ENCODE measurements at regions not wholly inside any gene's neighbourhood (a gene's known extent, or its start where the extent isn't known, plus 50 kb on each side); places are given as distances from the start of the nearest gene placed in this dataset.

DNA sequence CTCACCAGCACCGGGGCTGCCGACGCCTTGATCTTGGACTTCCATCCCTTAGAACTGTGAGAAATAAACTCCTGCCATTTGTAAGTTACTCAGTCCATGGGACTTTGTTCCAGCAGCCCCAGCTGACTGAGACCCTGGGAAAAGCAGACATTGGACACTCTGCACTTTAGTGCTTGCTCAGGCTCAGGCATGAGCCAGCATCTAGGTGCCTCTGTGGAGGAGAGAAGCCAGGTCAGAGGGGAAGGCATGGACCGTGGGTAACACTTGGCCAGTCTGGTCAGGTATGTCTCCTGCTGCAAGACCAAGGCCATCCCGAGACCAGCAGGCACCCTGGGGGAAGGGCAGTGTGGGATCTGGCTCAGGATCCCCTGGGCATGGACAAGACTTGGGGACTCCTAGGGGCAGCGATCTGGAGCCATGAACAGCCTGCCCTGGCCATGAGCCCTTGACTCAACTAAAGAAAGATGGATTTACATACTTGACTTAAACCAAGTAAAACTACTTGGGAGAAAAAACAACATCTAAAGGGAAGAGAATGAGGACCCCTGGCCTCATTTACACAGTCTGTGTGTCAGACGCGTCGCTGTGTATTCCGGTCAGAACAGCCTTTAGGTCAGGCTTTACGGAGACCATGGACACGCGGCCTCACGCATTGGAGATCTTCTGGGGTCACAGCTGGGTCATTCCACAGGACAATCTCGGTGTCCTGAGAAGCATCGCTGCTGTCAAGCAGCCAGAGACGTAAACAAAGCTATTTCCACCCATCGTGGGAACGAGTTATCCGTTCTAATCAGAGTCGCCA is 497.1 kb downstream of the BRD1 start:
- no peak for DNase-seq

DNA sequence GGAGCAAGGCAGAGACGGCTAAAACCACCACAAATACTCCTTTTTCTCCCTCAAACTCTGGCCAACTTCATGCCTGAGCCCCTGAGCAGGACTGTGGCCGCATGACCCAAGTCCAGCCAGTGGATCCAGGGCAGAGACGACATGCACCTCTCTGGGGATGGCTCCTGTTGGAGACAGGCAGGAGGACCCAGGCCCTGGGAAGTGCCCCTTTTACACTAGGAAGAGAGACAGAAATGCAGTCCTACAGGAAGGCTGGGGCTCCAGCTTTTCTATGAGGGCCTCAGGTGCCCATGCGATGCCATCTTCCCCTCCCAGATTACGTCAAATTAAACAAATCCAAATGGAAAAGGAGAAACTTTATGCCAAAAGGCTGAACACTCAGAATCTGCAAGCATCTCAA is 498.0 kb downstream of the BRD1 start:
- no peak for DNase-seq

DNA sequence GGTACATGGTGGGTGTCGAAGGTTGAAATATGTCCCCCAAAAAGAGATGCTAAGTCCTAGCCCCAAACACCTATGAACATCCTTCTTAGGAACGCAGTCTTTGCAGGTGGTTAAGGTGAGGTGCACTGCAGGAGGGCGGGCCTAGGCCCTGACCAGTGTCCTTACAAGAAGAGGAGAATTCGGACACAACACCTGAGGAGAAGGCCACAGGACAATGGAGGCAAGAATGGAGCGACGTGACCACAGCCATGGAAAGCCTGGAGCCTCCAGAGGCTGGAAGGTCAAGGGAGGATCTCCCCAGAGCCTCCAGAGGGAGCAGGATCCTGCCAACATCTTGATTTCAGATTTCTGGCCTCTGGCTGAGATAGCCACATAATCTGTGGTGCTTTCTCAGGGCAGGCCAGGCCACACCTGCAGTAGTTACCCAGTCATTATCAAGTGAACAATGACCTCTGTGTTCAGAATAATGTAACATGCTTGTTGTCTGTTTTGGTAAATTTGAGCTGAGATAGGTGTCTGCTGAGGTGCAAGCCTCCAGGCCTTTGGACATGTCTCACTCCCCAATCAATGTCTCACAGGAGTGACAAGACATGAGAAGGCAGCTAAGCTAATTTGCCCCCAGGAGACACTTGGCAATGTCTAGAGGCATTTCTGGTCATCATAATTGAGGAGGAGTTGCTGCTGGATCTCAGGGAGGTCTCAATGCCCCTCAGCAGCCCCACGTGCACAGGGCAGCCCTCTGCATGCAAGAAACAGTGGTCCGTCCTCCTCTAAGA is 498.9 kb downstream of the BRD1 start:
- DNase-seq = no peak

DNA sequence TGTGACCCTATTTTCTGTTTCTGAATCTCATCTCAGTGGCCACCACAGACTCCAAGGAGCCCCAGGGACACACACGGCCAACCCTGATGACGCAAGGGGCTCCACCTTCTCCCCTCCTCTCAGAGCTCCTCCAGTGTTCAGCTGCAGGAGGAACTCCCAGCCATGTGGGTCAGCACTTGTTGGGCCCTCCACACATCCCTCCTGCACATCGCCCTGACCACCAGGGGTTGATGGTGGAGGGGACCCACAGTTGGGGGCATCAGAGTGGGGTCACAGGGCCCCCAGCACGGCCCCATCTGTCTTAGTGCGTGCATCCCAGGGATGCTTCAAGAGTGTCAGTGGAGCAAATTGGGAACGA is 499.6 kb downstream of the BRD1 start:
- DNase-seq = no peak

DNA sequence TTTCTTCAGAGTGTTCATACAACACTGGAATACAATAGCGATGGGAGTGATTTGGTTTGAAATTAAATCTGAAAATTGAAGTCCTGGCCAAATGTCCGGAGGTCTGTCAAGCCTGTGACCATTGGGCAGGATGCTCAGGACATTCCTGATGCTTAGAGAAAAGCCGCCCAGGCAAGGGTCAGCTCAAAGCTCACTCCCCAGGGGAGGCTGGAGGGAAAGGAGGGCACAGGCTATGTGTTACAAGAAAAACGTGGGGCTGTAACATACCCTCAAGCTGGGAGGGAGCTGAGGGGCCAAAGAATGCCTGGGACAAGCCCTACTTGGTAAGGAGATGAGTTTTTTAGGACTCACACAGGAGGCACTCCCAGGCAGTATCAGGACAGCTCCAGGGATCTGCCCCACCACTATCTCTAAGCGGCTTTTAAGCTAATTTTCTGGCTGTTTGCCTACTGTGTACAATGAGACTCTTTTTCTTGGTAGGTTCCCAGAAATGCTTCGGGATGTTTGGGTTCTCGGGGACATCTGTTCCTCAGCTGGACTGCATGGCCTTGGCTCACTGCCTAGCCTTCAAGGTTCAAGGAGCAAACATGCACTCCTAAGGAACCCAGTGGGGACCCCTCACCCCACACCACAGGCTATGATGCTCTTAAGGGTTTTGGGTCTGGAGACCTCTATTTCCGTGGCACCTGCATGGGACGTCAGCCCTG is 500.1 kb downstream of the BRD1 start:
- no peak for DNase-seq

DNA sequence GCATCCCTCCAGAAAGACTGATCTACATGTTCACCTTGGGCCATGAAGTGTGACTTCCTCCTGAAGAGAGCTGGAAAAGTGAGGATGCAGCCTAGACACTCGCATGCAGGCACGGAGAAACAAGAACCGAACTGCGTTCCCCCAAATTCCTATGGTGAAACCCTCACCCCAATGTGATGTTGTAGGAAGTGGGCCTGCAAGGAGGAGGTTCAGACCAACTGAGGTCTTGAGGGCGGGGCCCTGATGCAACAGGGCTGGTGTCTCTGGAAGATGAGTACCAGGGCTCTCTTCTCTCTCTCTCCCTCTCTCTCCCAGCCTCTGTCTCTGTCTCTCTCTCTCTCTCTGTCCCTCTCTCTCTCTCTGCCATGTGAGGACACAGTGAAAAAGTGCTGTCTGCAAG is 501.1 kb downstream of the BRD1 start:
- DNase-seq = no peak

DNA sequence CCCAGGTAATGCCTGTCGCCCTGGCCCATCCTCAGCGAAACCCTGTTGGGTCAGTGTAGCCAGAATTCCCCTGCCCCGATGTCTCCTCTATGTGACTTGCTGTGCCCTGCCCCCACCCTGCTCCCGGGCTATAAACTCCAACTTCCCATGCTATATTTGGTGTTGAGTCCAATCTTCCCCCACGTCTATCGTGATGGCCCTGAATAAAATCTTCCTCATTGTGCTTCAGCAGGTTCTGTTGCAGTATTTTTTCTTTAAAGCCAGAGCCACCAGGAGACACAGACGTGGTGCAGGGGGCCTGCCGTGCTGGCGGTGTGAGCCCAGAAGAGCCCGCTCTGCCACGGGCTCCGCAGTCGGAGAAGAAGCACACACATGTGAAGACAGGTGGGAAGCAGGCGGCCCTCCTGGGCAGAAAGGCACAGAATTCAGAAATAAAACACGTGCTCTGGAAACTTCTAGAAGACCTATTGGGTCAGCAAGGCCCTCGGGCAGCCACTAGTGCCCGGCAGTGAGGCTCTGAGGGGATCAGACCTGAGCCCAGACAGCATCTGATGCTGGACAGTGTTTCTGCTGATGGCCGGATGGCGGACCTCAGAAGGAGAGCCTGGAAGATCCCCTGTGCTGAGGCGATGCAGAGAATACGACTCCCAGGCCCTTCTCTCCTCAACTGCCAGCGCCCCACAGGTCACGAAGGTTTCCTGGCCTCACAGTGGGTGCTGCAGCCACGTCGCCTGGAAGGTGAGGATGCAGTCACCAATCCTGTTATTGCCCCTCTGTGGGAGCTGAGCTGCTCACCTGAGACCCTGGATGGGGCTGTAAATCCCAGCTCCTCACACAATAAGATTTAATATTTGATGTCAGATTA is 501.9 kb downstream of the BRD1 start:
- no peak for DNase-seq

DNA sequence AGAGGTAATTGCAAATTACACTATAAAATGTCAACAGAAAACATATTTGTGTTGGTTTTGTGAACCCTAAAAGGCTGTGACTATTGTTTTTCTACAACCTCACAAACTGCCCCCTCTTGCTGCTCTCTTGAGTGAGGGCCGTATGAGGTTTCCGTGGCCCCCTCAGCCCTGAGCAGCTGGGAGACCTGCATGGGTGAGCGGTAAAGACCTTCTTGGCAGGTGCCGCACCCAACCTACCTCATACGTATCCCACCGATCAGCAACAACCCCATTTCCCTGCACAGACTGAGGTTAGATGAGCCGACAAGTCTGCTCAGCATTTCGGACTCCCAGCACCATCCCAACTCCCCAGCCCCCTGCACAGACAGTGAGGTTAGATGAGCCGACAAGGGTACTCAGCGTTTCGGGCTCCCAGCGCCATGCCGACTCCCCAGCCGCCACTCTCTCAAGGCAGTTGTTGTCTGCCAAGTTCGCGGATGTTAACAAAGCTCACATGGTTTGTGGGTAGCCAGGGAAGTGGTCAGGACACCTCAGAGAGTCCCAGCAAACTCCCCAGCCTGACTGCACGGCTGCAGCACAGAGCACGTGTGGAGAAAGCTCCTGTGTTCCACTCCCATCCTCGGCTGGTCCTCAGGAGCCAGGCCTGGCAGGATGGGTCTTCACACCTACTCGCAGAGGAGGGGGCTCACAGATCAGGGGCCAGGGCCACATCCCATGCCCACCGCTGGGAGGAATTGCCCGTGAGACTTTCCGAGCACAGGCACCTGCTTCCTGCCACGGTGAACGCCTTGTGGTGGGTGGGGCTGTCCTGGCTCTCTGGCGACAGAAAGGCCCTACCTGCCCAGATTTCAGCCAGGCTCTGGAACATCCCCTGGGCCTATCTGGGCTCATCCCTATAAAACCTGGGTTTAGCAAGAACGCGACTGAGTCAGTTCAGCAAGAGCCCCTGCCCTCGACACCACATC is 502.9 kb downstream of the BRD1 start:
- DNase-seq = no peak

DNA sequence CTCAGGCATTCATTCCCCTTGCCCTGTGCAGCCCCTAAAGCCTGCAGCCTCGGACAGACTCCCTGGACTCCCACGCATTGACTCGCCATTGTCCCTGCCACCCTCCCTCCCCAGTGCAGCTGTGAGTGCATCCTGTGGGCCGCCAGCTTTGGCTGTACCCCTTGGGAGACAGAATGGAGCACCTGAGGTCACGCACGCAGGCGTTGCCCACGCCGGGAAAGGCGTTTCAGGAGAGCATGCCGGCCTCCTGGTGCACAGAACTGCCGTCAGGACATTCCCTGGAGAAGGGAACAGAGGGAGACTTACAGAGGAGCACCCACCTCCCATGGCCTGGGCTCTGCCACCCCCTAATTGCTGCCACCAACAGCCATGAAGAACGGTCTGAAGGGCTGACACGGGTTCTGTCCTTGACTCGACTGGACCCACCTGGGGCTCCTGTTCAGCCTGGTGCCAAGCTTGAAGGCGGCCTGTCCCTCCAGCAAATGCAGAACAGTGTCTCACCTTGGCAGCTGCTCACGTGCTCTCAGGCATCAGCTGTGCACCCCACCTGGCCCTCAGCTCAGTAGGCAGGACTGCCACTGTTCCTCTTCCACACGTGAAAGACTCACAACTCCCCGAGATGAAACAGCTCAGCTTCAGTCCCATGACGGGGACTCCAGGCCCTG is 503.8 kb downstream of the BRD1 start:
- no peak for DNase-seq

DNA sequence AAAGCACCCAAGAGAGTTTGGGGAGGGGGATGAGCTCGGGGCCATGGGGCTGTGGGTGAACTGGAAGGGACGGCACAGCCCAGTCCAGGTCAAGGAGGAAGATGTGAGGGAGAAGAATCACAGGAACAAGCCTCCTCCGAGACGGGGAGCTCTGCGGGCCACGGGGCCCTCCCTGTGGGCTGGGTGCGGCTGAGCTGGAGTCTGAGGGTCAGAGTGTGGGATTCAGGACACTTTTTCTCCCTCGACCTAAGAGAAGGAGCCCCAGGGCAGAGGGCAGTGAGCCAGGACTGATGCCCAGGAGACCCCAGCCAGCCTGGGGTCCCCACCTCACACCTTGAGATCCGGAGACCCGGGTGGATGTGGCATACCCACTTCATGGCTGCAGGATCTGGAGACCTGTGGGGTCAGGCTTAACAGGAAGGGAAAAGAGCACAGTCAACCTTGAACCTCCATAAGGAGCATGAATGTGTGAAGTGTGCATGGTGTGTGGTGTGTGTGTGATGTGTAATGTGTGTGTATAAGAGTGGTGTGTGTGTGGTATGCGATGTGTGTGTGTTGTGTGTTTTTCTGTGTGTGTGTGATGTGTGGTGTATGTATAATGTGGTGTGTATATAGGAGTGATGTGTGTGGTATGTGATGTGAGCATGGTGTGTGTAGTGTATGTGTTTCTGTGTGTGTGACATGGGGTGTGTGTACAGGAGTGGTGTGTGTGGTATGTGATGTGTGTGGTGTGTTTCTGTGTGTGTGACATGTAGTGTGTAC is 504.6 kb downstream of the BRD1 start:
- no peak for DNase-seq

DNA sequence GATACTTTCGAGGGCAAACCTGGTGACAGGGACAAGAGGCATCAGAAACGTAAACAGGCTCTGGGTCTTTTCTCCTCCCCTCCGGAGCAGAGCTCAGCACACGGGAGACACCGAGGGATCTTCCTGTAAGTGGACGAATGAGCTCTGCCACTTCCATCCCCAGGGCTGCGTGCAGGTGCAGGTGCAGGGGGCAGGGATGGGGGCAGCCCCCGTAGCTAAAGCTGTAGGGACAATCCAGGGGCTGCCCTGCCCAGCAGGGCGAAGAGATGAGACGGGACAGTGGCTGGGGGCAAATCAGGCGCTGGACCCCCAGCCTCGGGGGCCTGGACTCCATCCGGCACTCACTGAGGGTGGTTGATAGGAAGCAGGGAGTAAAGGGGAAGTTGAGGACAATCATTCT is 505.4 kb downstream of the BRD1 start:
- DNase-seq = no peak

DNA sequence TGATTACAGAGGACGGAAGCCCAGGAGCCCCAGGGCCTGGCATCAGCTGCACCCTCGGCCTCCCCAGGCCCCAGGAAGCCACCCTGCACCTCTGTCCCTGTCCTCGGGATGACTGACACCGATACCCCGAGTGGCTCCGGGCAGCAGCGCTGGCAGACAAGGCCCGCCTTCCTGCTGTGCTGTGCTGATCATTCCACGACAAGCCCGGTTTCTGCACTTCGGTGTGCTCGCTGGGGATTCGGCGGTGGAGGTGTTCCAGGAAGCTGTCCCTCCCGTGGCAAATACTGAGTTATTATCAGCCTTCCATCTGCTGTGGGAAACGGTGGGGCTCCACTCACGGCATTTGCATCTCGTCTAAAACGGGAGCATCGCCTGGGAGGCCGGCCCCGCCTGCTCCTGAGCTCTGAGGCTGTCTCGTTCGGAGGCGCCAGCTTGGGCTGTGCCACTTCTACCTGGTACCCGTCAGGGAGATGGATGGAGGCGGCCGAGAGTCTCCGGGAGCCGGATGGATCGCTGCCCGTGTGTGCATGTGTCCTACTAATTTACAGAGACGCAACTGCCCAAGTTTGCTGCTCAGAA is 506.1 kb downstream of the BRD1 start:
- no peak for DNase-seq

DNA sequence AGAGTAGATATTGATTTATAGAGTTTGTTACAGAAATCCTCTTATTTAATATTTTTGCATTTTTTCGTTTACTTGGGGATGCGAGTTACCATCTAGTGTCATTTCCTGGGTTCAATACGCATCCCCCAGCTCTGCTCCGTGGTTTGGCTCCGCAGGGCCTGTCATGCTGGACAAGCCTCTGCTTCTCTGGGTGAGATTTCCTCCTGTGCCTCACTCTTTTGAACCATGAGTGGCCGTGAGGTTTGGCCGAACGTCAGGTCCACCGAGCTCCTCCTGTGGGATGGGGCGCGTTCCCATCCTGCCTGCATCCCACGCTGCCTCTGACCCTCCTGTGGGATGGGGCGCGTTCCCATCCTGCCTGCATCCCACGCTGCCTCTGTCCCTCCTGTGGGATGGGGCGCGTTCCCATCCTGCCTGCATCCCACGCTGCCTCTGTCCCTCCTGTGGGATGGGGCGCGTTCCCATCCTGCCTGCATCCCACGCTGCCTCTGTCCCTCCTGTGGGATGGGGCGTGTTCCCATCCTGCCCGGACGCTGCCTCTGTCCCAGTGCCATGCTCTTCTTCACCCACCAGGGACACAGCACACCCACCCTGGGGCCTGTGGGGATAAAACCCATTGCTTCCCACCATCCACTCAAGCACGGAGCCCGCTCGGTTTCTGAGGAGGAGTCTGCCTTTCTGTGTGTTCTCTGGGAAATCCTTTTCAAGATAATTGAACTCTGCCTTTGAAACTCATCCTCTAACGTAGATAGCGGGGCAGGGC is 506.8 kb downstream of the BRD1 start:
- no peak for DNase-seq

DNA sequence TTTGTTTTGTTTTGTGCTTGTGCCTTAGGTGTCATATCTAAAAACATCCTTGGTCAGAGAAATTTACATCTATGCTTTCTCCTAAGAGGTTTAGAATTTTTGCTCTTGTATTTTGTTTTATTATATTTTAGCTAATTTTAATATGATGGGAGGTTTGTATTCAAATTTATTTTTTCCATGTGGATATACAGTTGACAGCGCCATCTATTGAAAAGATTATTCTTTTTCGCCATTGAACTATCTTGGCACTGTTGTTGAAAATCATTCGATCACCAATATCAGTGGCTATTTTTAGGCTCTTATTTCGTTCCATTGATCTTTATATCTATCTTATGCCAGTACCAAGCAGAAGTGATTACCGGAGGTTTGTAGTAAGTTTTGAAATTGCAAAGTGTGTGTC is 510.3 kb downstream of the BRD1 start:
- no peak for DNase-seq

DNA sequence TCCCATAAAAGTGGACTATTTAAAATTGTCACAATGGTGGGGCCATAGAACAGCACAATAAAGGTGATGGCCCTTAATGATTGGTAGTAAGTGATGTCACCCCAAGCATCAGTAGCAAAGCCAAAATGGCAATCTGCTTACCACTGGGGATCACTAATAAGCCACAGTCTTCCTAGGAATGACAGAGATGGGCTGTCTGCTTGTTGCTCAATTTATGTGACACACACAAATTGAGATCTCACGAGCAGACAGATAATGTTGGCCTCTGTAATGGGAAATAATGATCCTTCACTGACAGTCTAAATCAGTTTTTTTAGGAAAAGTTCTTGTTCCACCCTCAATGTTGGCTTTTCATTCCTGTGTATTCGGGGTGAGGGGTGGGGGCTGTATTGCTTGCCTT is 515.1 kb downstream of the BRD1 start:
- DNase-seq = no peak

DNA sequence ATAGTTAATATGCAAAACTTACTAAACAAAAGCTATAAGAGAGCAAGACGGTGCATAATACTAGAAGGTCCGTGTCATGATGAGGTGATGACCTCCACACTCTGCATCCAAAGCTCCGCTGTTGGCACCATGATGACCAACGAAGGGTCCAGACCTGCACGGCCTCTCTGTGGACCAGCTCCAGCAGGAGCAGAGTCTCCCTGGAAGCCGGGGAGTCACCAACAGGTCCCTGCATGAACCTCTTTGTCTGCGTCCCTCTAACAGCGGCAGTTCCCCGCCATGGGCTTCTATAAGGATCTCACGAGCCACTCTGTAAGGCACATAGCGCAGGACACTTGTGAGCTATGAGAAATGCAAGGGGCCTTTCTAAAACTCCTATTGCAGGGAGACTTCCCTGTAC is 517.3 kb downstream of the BRD1 start:
- DNase-seq = no peak

DNA sequence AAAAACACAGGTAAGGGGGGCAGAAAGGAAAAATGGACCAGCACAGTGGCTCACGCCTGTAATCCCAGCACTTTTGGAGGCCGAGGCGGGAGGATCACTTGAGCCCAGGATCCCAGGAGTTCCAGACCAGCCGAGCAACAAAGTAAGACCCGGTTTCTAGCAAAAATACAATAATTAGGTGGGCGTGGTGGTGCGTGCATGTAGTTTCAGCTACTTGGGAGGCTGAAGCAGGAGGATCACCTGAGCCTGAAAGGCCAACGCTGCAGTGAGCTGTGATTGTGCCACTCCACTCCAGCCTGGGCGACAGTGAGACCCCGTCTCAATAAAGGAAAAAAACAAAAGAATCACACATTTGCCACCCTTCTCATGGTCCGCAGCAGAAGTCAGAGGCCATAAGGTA is 519.4 kb downstream of the BRD1 start:
- no peak for DNase-seq

DNA sequence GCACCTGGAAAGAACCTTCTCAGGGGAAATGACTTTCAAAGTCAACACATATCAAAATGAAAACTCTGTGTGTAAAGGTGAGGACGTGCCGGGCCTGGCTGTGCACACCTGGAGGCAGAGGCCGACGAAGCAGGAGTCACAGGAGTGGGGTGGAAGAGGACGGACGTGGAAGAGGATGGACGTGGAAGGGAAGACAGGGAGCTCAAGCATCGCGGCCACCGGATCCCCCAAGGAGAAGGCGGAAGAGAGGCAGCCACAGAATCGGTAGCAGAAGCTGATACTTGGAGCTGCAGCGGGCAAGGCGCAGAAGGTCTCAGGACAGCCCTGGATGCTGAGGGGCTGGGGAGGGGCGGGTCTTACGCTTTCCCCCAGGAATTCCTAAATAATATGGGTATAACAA is 519.8 kb downstream of the BRD1 start:
- DNase-seq = no peak

DNA sequence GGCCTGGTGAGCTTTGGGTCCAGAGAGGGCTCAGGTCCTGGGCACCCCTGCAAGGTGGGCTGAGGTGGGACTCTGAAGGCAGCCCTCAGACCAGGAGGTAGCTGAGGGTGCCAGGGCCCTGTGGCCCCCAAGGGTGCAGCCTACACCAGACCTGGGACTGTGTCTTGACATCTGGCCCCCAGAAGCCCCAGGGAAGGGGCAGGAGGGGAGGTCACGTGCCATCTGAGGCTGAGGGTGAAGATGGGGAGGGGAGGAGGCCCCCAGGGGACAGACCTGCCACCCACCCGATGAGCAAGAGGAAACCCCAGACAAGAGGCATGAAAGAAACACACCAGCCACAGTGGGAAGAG is 520.2 kb downstream of the BRD1 start:
- no peak for DNase-seq
